WTC11 (cell line): ENCODE measurements at regions not wholly inside any gene's neighbourhood (a gene's known extent, or its start where the extent isn't known, plus 50 kb on each side); places are given as distances from the start of the nearest gene placed in this dataset.

ENCODE experiments used
- SP1 ChIP-seq: sonication (generic); formaldehyde crosslinking; conservative IDR thresholded peaks from 2 replicates; pipeline ENCODE4 v1.8.1; 2022; ENCODE audit warnings: missing genetic modification reagents
- ZBTB21 ChIP-seq: sonication (generic); formaldehyde crosslinking; IDR thresholded peaks from 2 replicates; pipeline ENCODE4 v1.8.1; 2023; ENCODE audit warnings: mild to moderate bottlenecking, missing genetic modification reagents, borderline replicate concordance
- TF ChIP-seq, protein P1 (sequence below): sonication (generic); formaldehyde crosslinking; IDR thresholded peaks from 2 replicates; pipeline ENCODE4 v1.8.1; 2022; ENCODE audit warnings: low read depth, mild to moderate bottlenecking, moderate library complexity, missing genetic modification reagents, borderline replicate concordance
- TF ChIP-seq, protein P2 (sequence below): fragments of 200-600 bp; IDR thresholded peaks from 2 replicates; pipeline ENCODE4 v1.8.0; 2022; ENCODE audit warnings: antibody characterized with exemption

DNA sequence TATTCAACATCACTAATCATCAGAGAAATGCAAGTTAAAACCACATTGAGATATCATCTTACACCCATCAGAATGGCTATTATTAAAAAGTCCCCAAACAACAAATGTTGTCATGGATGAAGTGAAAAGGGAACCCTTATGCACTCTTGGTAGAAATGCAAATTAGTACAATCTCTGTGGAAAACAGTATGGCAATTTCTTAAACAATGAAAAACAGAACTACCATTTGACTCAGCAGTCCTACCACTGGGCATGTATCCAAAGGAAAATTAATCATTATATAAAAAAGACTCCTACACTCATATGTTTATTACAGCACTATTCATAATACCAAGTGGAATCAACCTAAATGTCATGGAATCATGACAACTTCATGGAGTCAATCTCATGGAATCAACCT, 611.3 kb upstream of the GJE1 start:
- TF ChIP-seq, protein P1, sequence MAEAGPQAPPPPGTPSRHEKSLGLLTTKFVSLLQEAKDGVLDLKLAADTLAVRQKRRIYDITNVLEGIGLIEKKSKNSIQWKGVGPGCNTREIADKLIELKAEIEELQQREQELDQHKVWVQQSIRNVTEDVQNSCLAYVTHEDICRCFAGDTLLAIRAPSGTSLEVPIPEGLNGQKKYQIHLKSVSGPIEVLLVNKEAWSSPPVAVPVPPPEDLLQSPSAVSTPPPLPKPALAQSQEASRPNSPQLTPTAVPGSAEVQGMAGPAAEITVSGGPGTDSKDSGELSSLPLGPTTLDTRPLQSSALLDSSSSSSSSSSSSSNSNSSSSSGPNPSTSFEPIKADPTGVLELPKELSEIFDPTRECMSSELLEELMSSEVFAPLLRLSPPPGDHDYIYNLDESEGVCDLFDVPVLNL (CRISPR knock-in tag) = no peak
- no peak for TF ChIP-seq SP1 (CRISPR knock-in tag)
- no peak for TF ChIP-seq ZBTB21 (CRISPR knock-in tag)
- TF ChIP-seq, protein P2, sequence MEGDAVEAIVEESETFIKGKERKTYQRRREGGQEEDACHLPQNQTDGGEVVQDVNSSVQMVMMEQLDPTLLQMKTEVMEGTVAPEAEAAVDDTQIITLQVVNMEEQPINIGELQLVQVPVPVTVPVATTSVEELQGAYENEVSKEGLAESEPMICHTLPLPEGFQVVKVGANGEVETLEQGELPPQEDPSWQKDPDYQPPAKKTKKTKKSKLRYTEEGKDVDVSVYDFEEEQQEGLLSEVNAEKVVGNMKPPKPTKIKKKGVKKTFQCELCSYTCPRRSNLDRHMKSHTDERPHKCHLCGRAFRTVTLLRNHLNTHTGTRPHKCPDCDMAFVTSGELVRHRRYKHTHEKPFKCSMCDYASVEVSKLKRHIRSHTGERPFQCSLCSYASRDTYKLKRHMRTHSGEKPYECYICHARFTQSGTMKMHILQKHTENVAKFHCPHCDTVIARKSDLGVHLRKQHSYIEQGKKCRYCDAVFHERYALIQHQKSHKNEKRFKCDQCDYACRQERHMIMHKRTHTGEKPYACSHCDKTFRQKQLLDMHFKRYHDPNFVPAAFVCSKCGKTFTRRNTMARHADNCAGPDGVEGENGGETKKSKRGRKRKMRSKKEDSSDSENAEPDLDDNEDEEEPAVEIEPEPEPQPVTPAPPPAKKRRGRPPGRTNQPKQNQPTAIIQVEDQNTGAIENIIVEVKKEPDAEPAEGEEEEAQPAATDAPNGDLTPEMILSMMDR = no peak
